ENCODE measurements at regions not wholly inside any gene's neighbourhood (a gene's known extent, or its start where the extent isn't known, plus 50 kb on each side); places are given as distances from the start of the nearest gene placed in this dataset.

GRCh38 chr4:123613586-123614344 is 217.2 kb downstream of the SPRY1 start:
- DNase-seq: no peak
- H3K4me3 ChIP-seq: no peak overlapping the region
- no peak overlapping the region for H3K27ac ChIP-seq
- TF ChIP-seq POLR2A (IDR thresholded peaks at IDR 0.05) (no peak), CTCF (IDR thresholded peaks at IDR 0.05) (no peak)
- H3K36me3 ChIP-seq: no peaks in the 10 kb centered on the region
- H3K4me1 ChIP-seq: no peaks in the 10 kb centered on the region
- H3K9me3 ChIP-seq: no peaks in the 10 kb centered on the region
- H3K27me3 ChIP-seq: no peaks in the 10 kb centered on the region

- H3K4me3 ChIP-seq: no peak overlapping the region
- peak overlapping the region in 1 of 4 donors; percentile 59 for H3K27ac ChIP-seq
- H3K9me3 ChIP-seq: no peaks in the 10 kb centered on the region
- DNase-seq: no peak
- H3K36me3 ChIP-seq: no peaks in the 10 kb centered on the region
- H3K27me3 ChIP-seq: no peaks in the 10 kb centered on the region
- TF ChIP-seq POLR2A (IDR thresholded peaks at IDR 0.05) (no peak), CTCF (IDR thresholded peaks at IDR 0.05) (no peak)
- H3K4me1 ChIP-seq: peaks cover 0 to 7% (median 0%) of the 10 kb centered on the region in 4 donors
These were observed 219.3 kb downstream of the SPRY1 start for GRCh38 chr4:123615901-123616300.

GRCh38 chr4:123616951-123617461 is 220.4 kb downstream of the SPRY1 start:
- H3K27me3 ChIP-seq: no peaks in the 10 kb centered on the region
- TF ChIP-seq CTCF (IDR thresholded peaks at IDR 0.05): no peak
- TF ChIP-seq POLR2A (IDR thresholded peaks at IDR 0.05): no peak
- H3K9me3 ChIP-seq: no peaks in the 10 kb centered on the region
- H3K27ac ChIP-seq: peak overlapping the region in 3 of 4 donors; percentile 24 to 59 (median 54)
- H3K4me1 ChIP-seq: peaks cover 0 to 12% (median 0%) of the 10 kb centered on the region in 4 donors
- H3K36me3 ChIP-seq: no peaks in the 10 kb centered on the region
- H3K4me3 ChIP-seq: no peak overlapping the region
- DNase-seq: peak in 2 of 3 donors; percentile 76 to 83

- no peak for TF ChIP-seq CTCF (IDR thresholded peaks at IDR 0.05)
- no peak for TF ChIP-seq POLR2A (IDR thresholded peaks at IDR 0.05)
- Histone ChIP-seq H3K27ac (peak overlapping the region in 2 of 4 donors; percentile 54 to 59), H3K9me3 (no peaks in the 10 kb centered on the region), H3K36me3 (no peaks in the 10 kb centered on the region), H3K4me1 (peaks cover 0 to 12% (median 0%) of the 10 kb centered on the region in 4 donors), H3K4me3 (no peak overlapping the region), H3K27me3 (no peaks in the 10 kb centered on the region)
- DNase-seq: no peak
These were observed 221.2 kb downstream of the SPRY1 start for GRCh38 chr4:123617791-123618190.

DNA sequence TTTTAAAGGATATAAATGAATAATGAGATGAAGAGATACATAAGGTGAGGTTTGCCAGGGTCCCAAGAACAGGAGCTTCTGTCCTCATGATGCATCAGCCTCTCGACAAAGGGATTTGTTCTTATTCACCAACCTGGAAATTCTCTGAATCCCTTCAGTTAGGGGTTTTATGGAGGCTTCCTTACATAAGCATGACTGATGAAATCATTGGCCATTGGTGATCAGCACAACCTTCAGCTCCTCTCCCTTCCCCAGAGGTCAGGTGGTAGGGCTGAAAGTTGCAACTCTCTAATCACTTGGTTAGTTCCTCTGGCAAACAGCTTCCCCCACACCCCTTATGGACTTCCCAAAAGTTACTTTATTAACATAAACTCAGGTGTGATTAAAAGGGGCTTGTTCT is 222.0 kb downstream of the SPRY1 start:
- H3K27me3 ChIP-seq: no peaks in the 10 kb centered on the region
- no peak for DNase-seq
- H3K36me3 ChIP-seq: no peaks in the 10 kb centered on the region
- no peak overlapping the region for H3K27ac ChIP-seq
- H3K4me1 ChIP-seq: peaks cover 0 to 12% (median 0%) of the 10 kb centered on the region in 4 donors
- no peak overlapping the region for H3K4me3 ChIP-seq
- H3K9me3 ChIP-seq: no peaks in the 10 kb centered on the region
- no peak for TF ChIP-seq POLR2A (IDR thresholded peaks at IDR 0.05)
- TF ChIP-seq CTCF (IDR thresholded peaks at IDR 0.05): no peak
